ENCODE measurements at regions not wholly inside any gene's neighbourhood (a gene's known extent, or its start where the extent isn't known, plus 50 kb on each side); places are given as distances from the start of the nearest gene placed in this dataset.
"Not testable (repeated sequence)": the region's sequence is repeated elsewhere in the genome, so short reads cannot be mapped to it uniquely, and the experiment has no call there.

- DNase-seq (ENCODE audit: extremely low read depth in 1 of 11, low read depth in 9 of 11, low spot score in 4 of 11), result no peak
These were observed 72.1 kb upstream of the SLC13A1 start for GRCh38 chr7:123271856-123272255.

- DNase-seq (ENCODE audit: extremely low read depth in 1 of 11, low read depth in 9 of 11, low spot score in 4 of 11), result no peak
These were observed 71.5 kb upstream of the SLC13A1 start for GRCh38 chr7:123271231-123271630.

DNA sequence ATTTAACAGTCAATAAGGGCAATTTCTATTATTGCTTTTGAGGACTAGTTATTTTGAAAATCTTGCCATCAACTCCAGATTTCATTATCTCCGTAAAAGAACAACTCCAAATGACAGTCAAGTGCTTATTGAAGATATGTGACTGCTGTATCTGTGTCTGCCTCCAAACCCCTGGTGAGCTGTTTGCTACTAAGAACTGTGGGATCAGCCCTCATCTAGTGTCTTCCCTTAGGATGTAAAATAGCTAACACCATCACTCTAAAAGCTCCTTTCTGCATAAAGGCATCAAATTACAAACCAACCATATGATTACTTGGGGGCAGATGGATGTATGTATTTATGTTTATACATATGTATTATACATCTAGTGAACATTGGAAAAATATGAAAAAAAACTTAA is 70.8 kb upstream of the SLC13A1 start:
- no peak for DNase-seq (ENCODE audit: extremely low read depth in 1 of 11, low read depth in 9 of 11, low spot score in 4 of 11)

DNA sequence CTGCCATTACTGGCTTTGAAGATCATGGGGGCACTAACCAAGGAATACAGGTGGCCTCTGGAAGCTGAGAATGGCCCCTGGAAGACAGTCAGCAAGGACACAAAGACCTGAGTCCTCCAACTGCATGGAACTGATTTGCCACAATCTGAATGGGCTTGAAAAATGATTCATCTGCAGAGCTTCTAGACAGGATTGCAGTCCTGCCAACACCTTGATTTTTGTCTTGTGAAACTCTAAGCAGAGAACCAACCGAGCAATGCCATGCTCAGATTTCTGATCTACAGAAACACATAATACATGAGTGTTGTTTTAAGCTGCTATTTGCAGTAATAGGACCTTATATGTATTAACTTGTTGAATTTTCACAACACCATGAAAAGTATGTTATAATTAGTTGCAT is 66.1 kb upstream of the SLC13A1 start:
- DNase-seq (ENCODE audit: extremely low read depth in 1 of 11, low read depth in 9 of 11, low spot score in 4 of 11), result no peak

DNA sequence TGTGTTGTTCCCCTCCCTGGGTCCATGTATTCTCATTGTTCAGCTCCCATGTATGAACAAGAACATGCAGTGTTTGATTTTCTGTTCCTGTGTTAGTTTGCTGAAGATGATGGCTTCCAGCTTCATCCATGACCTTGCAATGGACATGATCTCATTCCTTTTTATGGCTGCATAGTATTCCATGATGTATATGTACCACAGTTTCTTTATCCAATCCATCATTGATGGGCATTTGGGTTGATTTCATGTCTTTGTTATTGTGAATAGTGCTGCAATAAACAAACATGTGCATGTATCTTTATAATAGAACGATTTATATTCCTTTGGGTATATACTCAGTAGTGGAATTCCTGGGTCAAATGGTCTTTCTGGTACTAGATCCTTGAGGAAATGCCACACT is 65.1 kb upstream of the SLC13A1 start:
- DNase-seq (ENCODE audit: extremely low read depth in 1 of 11, low read depth in 9 of 11, low spot score in 4 of 11), result not testable (repeated sequence)

GRCh38 chr7:123260428-123260960 is 60.7 kb upstream of the SLC13A1 start:
- no peak for DNase-seq (ENCODE audit: extremely low read depth in 1 of 11, low read depth in 9 of 11, low spot score in 4 of 11)

GRCh38 chr7:123259759-123260158 is 60.0 kb upstream of the SLC13A1 start:
- DNase-seq (ENCODE audit: extremely low read depth in 1 of 11, low read depth in 9 of 11, low spot score in 4 of 11), result no peak
